ENCODE measurements at regions not wholly inside any gene's neighbourhood (a gene's known extent, or its start where the extent isn't known, plus 50 kb on each side); places are given as distances from the start of the nearest gene placed in this dataset.

DNA sequence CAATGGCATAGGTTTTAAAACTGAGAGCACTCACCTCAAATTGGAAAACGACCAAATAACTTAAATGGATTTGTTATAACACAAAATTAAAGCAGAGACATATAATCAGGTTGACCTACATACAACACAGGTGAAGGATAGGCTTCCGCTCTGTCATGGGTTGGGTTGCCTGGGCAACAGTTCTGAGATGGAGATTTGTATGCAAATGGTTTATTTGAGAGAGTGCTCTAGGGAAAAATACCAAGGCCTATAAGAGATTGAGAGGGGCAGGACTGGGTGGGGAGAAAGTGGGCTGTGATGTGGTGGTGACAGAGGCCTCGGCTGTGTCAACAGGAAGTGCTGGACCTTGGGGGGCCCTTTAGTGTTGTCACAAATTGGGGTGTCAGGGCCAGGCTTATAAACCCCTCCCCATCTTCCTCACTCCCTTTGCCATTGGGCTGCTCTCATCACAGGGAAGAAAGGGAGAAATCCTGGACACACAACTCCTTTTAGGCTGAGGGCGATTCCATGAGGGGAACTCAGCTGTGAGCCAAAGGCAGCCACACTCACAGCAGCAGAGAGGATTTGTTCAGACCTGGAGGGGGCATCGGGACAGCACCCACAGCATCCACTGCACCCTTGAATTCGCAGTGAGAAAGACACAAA, 105.4 kb upstream of the LYZL1 start:
- no peak for FAIRE-seq

DNA sequence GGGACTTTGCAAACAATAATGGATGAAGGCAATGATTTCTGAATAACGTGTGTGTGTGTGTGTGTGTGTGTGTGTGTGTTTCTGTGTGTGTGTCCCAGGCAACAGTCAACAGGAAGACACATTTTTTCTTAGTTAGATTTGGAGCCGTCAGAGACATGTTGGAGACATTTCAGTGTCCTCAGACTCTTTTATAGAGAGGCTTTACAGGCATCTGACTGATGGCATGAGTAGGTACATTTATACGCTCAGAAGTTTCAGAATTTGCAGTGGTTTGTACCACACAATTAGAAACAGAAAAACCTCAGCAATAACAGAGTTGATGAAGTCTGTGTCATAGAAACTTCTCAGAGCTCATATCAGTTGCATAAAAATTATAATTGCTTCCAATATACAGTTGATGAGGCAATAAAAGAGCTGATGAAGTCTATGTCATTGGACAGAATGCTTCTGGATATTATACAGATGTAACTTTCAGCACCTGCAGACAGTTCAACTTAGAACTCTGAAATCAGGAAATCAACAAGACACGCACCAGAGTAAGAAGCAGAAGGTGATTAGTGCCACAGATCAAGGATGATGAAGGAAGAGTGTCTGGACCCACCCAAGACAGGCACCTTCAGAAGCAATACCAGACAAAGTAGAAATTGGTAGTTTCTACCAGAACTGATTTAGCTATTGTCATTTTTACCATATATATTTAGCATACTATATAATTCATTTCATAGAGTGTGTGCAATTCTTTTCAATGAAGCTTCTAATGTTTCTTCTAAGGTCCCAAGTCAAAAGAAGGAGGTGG, 104.5 kb upstream of the LYZL1 start:
- no peak for FAIRE-seq

DNA sequence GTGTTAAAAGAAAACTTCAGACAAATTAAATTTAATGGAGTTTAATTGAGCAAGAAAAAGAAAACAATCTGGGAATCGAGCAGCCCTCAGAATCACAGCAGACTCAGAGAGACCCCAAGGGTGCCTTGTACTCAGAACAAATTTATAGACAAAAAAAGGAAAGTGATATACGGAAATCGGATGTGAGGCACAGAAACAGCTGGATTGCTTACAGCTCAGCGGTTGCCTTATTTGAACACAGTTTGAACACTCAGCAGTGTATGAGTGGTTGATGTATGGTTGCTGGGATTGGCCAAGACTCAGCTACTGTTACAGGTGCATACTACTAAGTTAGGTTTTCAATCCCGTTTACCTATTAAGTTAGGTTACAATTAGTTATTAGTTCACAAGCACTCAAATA, 103.8 kb upstream of the LYZL1 start:
- FAIRE-seq, result no peak

DNA sequence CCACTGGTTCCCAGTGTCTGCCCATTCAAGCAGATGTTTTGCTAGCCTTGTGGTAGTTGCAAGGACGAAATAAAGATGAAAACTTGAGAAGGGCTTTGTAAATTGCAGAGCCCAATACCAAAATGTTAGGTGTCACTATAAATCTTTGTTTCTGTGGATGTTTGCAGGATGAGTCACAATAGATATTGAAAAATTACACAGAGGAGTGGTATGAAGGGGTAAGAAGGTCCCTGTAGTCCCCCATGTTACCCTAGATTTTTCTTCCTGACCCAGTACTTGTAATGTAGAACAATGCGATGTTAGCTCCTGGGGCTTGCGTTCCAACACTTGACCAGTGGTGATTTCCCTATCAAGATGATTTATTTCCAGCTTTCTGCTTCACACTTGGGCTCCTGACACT, 102.6 kb upstream of the LYZL1 start:
- no peak for FAIRE-seq

DNA sequence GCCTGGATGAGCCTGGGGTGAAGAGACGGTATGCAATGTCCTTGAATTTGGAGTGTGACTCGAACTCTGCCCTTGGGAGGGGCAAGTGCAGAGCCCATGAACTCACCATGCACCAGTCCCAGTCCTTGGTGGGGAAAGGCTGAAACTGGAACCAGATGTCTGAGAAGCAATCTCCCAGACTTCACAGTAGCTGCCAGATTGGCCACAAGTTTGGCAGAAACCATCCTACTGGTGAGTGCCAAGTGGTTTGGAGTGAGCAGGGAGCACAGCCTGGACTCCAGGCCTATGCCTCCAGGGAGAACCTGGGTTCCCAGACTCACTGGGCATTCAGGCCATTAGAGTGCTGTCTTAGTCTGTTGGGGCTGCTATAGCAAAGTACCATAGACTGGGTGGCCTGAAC, 99.6 kb upstream of the LYZL1 start:
- no peak for FAIRE-seq

DNA sequence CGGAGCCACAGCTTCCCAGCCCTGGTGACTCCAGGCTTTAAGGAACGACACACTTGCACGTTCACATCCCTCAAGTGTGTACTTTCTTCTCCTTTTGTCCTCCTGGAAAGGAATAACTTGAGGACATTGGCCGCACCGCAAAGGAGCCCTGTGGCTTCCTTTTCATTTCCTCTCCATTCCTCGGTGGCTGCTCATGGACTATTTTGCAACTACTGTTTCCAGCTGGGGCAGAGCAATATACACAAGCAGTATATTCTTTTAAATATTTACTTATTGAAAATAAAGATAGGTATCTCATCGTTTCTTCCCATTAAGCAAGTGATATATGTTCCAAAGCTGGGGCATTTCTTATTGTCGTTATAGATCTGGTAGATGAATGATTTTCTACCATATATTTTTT, 97.2 kb upstream of the LYZL1 start:
- FAIRE-seq, result no peak

DNA sequence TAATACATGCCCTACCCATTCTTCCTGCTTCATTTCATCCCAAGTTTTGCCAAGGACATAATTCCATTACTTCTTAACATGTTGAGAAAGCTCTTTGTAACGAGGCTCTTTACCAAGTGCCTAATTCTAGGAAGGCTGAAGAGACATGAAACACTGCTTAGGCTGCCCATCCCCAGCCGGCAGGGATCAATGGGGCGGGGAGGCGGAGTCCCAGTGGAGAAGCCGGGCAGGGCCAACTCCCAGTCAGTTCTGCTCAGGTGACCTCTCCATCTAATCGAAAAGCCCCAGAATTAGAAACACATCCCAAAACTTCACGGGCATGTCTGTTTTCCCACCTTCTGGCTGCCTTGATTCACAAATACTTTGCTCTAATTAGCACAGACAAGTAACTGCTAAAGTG, 89.5 kb upstream of the LYZL1 start:
- FAIRE-seq, result no peak

DNA sequence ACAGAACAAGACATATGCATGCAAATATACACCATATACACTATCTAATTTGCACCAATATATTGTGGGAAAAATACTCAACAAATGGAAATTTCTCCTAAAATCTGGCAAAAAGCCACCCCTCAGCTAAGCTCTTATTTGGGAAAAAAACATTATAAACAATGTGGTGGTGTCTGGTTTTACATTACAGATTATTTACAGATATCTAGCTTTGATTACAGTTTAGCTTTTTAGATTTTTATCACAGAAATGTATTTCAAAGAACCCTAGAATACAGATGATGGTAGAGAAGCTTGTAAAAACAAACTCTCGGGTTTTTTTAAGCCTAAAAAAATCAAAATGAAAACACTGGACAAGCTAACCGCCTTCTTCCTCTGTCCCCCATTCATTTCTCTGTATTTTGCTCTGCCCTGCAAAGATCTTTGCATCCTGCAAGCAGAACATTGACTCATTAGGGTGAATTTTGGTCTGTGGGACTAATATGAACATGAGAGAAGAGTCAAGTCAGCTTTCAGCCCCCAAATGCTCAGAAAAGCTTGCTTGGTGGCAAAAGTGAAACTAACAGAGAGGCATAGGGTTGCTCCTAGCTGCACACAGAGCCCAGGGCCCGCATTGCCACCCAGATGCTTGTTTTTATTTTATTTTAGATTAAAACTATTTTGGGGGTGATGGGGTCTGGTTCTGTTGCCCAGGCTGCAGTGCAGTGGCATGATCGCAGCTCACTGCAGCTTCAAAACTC, 88.8 kb upstream of the LYZL1 start:
- FAIRE-seq, result no peak

DNA sequence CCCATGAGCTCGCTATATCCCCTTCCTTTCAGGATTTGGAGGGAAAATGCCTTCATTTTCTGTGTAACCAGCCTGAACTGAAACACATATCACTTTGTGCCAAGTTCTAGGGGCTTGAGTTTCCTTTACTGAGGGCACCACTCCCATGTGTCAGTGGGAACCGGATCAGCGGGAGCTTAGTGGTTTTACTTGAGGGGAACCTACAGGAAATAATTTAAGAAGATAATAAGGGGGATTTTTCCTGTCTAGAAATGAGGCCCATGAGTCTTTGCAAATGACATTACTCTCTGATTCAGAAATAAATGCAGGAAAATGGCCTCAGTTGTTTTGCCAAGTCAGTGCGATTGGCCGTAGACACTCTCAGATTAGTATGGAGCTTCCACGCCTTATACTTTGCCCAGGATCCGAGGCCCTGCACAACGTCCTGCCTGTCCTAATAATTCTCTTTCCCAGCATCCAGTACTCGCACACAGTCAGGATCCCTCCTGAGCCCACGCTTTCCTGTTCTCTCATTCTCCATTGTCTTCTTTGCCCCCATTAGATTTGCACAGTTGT, 86.4 kb upstream of the LYZL1 start:
- no peak for FAIRE-seq

DNA sequence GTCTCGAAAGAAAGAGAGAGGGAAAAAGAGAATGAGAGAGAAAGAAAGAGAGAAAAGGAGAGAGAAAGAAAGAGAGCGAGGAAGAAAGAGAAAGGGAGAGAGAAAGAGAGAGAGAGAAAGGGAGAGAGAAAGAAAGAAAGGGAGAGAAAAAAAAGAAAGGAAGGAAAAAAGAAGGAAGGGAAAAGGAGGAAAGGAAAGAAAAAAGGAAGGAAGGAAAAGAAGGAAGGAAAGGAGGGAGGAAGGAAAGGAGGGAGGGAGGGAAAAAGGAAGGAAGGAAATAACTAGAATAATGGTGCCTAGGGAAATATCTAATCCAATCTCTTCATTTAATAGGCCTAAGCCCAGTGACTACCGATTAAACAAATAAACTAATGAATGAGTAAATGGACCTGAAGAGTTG, 85.4 kb upstream of the LYZL1 start:
- no peak for FAIRE-seq

DNA sequence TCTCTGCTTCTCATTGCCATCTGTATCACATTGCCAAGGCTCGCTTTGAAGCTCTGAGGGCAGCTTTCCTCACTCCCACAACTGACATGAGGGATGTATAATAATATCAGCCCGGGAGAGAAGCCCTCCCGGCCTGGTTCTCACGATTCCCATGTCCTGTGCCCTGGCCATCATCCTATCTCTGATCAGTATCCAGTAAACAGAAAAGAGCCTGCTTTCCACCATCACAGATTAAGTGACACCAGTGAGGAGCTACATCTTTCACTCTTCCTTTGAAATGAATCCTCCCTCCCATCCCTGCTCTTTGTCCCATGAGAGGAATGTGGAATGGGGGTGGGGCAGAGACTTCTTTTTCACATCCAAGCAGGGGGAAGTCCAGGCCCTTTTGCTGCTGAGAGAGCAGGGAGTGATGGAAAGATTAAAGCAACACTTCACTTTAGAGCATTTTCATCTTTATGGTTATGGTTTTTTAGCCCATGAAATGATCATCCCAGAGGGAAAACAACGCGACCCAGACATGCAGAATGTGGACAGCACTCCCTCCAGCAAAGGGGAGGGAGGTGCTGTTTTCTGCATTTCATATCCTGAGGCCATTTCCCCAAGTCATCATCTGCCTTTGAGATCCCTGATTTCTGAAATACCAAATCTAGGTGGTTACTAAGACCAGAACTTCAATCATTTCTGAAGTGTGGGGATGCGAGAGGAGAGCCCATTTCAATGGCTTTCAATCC, 84.6 kb upstream of the LYZL1 start:
- FAIRE-seq, result no peak

DNA sequence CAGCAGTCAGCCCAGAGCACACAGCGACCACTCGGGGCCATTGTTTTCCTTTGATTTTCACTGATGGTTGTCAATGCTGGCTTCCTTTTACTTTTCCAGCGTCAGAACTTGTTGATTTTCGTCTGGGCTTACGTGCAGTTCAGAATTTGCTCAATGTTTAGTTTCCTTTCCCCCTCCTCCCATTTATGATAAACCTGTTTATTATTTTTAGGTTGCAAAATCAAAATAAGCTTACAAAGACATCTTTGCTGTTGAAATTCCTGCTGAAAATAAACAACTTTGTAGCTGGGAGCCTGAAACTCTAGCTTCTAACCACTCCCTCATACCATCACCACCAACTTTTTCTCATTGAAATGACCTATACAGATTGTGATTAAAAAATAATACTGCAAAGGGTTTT, 83.1 kb upstream of the LYZL1 start:
- no peak for FAIRE-seq

DNA sequence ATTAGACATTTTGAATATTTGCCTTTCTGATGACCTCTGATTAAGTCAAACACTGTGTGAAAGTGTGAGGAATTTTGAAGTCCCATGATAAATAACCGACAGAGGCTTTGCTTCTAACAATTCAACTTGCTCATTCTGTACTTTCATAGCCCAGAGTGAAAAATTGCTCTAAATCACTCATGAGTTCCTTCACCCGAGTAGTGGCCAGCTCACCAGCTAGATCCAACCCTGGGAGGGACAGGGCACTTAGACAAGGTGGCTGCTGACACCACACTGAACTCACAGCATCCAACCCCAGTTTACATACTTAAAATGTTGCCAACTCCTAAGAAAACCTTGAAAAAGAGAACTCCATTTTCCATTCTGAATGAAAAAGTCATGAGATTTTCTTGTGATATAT, 80.0 kb upstream of the LYZL1 start:
- FAIRE-seq, result no peak

DNA sequence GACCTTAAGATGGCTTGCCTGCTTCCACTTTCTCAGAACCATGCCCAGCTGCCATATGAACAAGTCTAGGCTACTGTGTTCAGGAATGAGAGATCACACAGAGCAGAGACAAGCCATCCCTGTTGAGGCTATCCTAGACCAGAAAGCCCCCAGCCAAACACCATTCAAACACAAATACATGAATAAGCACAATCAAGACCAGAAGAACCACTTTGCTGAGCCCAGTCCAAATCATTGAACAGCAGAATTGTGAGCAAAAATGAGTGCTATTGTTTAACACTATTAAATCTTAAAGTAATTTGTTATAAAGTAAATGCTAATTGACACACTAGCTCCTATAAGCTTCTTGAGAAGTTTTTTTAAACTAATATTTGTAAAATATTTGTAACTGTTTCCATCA, 79.0 kb upstream of the LYZL1 start:
- FAIRE-seq, result no peak

DNA sequence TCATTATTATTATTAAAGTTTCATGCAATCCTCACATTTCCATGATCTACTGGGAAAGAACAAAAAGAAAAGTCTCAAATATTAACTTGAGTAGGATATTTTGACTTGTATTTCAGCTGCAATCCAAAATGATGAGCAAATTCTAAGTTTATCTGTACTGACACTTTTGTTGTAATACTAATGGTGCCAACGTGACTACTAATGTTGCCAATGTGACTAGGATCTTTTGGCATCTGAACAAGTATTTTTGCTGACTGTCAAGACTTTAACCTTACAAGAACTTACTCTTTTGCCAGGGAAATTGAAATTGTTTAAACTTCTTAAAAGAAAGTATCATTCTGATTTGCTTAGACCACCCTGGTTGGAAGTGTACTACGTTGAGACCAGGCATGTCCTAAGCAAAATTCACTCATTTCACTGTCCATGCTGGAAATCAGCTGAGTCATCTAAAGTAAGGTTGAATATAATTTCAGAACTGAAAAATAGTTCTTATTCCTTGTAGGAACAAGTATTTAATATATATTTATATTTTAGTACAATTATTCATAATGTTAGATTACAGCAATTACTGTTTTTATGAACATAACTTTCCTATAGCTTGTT, 78.5 kb upstream of the LYZL1 start:
- FAIRE-seq, result no peak

DNA sequence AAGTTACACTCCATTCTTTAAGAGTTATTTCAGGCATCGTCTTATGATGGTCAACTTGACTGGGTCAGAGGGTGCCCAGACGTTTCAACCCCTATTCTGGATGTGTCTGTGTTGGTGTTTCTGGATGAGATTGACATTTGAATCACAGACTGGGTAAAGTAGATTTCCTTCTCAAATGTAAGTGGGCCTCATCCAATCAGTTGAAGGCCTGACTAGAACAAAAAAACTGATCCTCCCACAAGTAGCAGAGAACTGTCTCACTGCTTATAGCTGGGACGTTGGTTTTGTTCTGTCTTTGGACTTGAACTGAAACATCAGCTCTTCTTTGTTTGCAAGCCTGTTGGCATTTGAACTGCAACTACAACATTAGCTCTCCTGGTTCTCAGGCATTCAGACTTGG, 76.3 kb upstream of the LYZL1 start:
- no peak for FAIRE-seq

DNA sequence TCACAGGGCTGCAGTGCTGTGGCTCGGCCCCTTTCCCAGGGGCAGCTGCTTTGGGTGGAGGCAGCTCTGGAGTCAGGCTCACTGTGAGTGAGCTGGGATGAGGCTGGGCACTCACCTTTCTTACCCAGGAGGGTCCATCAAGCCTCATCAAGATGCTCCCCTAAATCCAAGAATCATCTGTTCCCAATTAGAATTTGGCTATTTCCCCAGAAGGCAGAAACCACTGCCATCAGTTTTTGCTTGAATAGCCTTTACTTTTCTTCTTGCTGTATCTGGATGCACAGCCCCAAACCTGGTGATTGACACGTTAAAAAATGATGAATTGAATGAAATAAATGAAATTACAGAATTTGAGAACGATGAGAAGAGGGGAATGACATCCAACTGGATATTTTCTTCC, 74.3 kb upstream of the LYZL1 start:
- FAIRE-seq, result no peak

DNA sequence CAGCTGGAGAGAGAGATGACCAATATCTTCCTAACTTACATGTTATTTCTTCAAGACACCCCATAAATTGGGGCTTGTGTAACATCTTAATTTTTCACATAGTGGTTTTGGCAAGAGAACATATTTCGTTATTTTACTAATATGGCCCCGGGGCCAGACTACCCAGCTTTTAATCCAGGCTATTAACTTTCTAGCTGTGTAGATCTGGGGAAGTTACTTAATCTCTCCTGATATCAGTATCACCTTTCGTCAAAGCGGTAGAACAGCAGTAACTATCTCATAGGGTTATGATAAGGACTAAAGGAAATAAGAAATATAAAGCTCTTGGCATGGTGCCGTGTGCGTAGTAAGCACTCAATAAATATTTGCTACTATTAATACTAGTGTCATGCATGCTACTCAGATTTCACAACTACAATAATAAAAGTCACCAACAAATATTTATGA, 71.6 kb upstream of the LYZL1 start:
- FAIRE-seq, result no peak

DNA sequence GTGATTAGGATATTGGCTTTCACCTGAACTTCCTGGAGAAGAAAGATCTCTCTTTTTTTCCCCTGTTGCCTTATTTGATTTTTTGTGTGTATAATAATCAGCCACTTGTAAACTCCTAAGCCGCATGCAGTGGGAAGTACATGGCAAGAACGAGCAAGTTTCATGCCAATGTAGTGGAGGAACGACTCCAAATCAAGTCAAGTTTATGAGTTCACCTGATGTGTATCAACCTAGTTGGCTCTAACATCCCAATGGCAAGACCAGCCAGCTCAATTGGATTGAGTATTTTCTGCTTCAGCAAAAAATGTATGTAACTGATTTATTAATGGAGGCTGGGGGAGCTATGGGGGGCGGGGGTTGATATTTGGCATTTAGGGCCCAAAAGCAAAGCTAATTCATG, 65.5 kb upstream of the LYZL1 start:
- no peak for FAIRE-seq

DNA sequence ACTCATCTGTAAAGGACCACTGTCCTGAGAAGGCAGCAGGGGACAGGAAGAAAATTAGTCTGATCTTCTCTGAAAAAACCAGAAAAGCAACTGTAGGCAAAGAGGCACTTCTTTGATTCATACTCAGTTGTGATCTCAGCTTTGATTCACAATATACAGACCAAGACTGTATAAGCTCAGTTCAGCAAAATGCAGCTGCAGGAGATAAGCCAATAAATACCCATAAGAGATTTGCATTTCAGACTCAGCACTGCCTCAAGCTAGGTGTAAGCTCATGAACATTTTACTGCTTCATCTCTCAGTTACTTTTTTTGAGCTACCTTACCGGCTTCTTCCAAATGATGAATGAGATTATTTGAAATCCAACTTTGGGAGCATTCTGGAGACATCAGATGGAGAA, 64.2 kb upstream of the LYZL1 start:
- no peak for FAIRE-seq

DNA sequence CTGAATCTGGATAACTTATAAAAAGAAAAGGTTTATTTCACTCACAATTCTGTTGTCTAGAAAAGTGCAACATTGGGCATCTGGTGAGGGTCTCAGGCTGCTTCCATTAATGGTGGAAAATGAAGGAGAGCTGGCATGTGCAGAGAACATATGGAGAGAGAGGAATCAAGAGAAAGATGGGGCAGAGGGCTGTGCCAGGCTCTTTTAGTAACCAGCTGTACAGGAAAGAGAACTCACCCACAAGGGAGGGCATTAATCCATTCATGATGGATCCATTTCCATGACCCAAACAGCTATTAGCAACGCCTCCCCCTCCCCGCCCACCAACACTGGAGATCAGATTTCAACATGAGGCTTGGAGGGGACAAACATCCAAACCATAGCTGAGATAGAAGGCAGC, 61.7 kb upstream of the LYZL1 start:
- no peak for FAIRE-seq

DNA sequence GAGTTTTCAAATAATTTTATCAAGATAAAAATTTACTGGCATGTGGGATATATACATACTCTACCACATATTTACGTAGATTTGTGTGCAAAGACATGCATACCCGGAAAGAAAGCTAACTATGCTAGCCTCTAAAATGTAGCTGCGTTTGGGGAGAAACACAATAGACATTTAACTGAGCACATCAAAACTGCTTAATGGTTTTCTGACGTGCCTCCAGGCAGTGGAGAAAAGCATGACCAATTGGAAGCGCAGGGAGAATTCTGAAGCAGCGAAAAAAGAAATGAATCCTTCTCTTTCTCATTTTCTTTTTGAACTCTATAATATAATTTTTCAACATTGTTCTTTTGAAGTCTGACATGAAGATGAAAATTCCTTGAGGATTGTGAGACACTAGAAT, 60.3 kb upstream of the LYZL1 start:
- no peak for FAIRE-seq

DNA sequence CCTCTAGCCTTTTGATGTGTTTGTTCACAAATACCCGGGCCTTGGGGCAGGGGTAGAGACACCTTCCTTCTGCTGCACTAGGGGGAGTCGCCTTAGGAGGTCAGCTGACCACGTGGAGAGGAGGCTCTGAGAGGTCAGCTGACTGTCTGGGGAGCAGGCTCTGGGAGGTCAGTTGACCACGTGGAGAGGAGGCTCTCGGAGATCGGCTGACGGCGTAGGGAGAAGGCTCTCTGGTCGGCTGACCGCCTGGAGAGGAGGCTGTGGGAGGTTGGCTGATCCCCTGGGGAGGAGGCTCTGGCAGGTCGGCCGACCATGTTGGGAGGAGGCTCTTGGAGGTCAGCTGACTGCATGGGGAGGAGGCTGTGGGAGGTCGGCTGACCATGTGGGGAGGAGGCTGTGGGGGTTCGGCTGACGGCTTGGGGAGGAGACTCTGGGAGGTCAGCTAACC, 59.6 kb upstream of the LYZL1 start:
- FAIRE-seq, result no peak

Measured in islet of Langerhans (tissue), 1 donor.